Parathyroid adenoma (tissue), 2 donors: ENCODE measurements at regions not wholly inside any gene's neighbourhood (a gene's known extent, or its start where the extent isn't known, plus 50 kb on each side); places are given as distances from the start of the nearest gene placed in this dataset.

Experiments used
- H2AFZ ChIP-seq: fragments of 300-600 bp; sonication (generic); one replicate; pipeline ENCODE4 v1.7.0; 2017; ENCODE audit warnings: antibody characterized with exemption, mild to moderate bottlenecking
- H3K27ac ChIP-seq: fragments of 300-600 bp; sonication (generic); one replicate; pipeline ENCODE4 v1.7.0; 2017
- H3K27me3 ChIP-seq: fragments of 300-600 bp; sonication (generic); one replicate; pipeline ENCODE4 v1.7.0; 2017; ENCODE audit warnings: low read length; ENCODE audit not compliant: control insufficient read depth, insufficient read depth
- H3K36me3 ChIP-seq: fragments of 300-600 bp; sonication (generic); one replicate; pipeline ENCODE4 v1.7.0; 2017; ENCODE audit warnings: low read length; ENCODE audit not compliant: control insufficient read depth, insufficient read depth
- H3K4me1 ChIP-seq: fragments of 300-600 bp; sonication (generic); one replicate; pipeline ENCODE4 v1.7.0; 2017; ENCODE audit warnings: control low read depth
- H3K4me2 ChIP-seq: fragments of 300-600 bp; sonication (generic); one replicate; pipeline ENCODE4 v1.7.0; 2017; ENCODE audit warnings: low read length
- H3K4me3 ChIP-seq: fragments of 300-600 bp; sonication (generic); one replicate; pipeline ENCODE4 v1.7.0; 2017; ENCODE audit warnings: low read depth, low read length
- H3K79me2 ChIP-seq: fragments of 300-600 bp; sonication (generic); one replicate; pipeline ENCODE4 v1.7.0; 2017; ENCODE audit warnings: control low read depth
- H3K9ac ChIP-seq: fragments of 300-600 bp; sonication (generic); one replicate; pipeline ENCODE4 v1.7.0; 2017; ENCODE audit warnings: mild to moderate bottlenecking
- H3K9me3 ChIP-seq: fragments of 300-600 bp; sonication (generic); one replicate; pipeline ENCODE4 v1.7.0; 2017; ENCODE audit warnings: low read length; ENCODE audit not compliant: control insufficient read depth
- CTCF ChIP-seq: fragments of 300-600 bp; sonication (generic); IDR thresholded peaks from one replicate; pipeline ENCODE4 v1.7.0; 2017; ENCODE audit warnings: antibody characterized with exemption, mild to moderate bottlenecking
- donor health status: primary hyperparathyroidism.

GRCh38 chr12:41983856-41984255 lies 160.8 kb downstream of the GXYLT1 start:
- Histone ChIP-seq H3K9ac (no peak overlapping the region), H3K4me2 (no peak overlapping the region), H3K4me1 (no peaks in the 10 kb centered on the region), H2AFZ (no peak overlapping the region), H3K27me3 (no peaks in the 10 kb centered on the region), H3K79me2 (no peaks in the 10 kb centered on the region), H3K4me3 (no peak overlapping the region), H3K36me3 (no peaks in the 10 kb centered on the region), H3K27ac (no peak overlapping the region), H3K9me3 (no peaks in the 10 kb centered on the region)
- TF ChIP-seq CTCF, result no peak

GRCh38 chr12:41983394-41983793 lies 161.3 kb downstream of the GXYLT1 start:
- Histone ChIP-seq H3K9me3 (no peaks in the 10 kb centered on the region), H3K4me3 (no peak overlapping the region)
- TF ChIP-seq CTCF, result no peak

GRCh38 chr12:41981758-41982157 lies 162.9 kb downstream of the GXYLT1 start:
- H3K36me3 ChIP-seq, result no peaks in the 10 kb centered on the region
- no peak overlapping the region for H3K27ac ChIP-seq
- no peak overlapping the region for H3K4me2 ChIP-seq
- no peaks in the 10 kb centered on the region for H3K9me3 ChIP-seq
- no peak overlapping the region for H3K9ac ChIP-seq
- no peaks in the 10 kb centered on the region for H3K27me3 ChIP-seq
- no peak overlapping the region for H3K4me3 ChIP-seq
- no peak overlapping the region for H2AFZ ChIP-seq
- H3K4me1 ChIP-seq, result no peaks in the 10 kb centered on the region
- TF ChIP-seq CTCF, result no peak
- H3K79me2 ChIP-seq, result no peaks in the 10 kb centered on the region

More at GRCh38 chr12:41983394-41983793, 161.3 kb downstream of the GXYLT1 start:
- Histone ChIP-seq H3K9ac (no peak overlapping the region), H3K79me2 (no peaks in the 10 kb centered on the region), H2AFZ (no peak overlapping the region), H3K36me3 (no peaks in the 10 kb centered on the region), H3K27me3 (no peaks in the 10 kb centered on the region), H3K4me2 (no peak overlapping the region), H3K27ac (no peak overlapping the region), H3K4me1 (no peaks in the 10 kb centered on the region)

- Histone ChIP-seq H3K36me3 (no peaks in the 10 kb centered on the region), H3K4me2 (no peak overlapping the region), H3K27ac (no peak overlapping the region), H3K27me3 (no peaks in the 10 kb centered on the region), H3K9ac (no peak overlapping the region), H3K4me1 (no peaks in the 10 kb centered on the region), H2AFZ (no peak overlapping the region), H3K9me3 (no peaks in the 10 kb centered on the region), H3K79me2 (no peaks in the 10 kb centered on the region), H3K4me3 (no peak overlapping the region)
- no peak for TF ChIP-seq CTCF
Observed at GRCh38 chr12:41981013-41981412, 163.7 kb downstream of the GXYLT1 start.

- Histone ChIP-seq H3K4me2 (no peak overlapping the region), H3K27ac (no peak overlapping the region), H3K27me3 (no peaks in the 10 kb centered on the region), H3K79me2 (no peaks in the 10 kb centered on the region), H3K9me3 (no peaks in the 10 kb centered on the region), H3K9ac (no peak overlapping the region), H3K36me3 (no peaks in the 10 kb centered on the region), H3K4me1 (no peaks in the 10 kb centered on the region), H2AFZ (no peak overlapping the region), H3K4me3 (no peak overlapping the region)
- TF ChIP-seq CTCF, result no peak
Observed at GRCh38 chr12:41980390-41980789, 164.3 kb downstream of the GXYLT1 start.
